ENCODE measurements at regions not wholly inside any gene's neighbourhood (a gene's known extent, or its start where the extent isn't known, plus 50 kb on each side); places are given as distances from the start of the nearest gene placed in this dataset.

DNA sequence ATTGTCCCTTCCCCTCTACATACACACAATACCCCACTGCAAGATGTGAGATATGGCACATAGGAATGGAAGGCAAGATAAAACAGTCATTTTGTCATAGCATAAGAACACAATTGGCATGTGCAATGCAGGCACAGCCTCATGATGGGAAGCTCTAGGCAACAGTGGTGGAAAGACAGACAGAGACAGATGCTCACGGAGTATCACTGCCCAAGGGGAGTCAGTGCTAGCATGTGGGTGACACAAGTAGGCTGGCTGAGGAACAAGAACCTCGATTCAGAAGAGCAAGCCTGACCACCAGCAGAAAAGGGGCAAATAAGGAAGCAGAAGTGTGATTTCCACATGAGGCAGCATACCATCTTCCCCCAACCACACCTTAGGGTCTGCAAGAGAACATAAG is 323.6 kb downstream of the PAX3 start:
- no peak for DNase-seq (ENCODE audit: low spot score)
- Histone ChIP-seq H3K27ac (ENCODE audit: low read depth, low read length, poor library complexity, severe bottlenecking) (no peak overlapping the region), H3K4me3 (ENCODE audit: low read depth, low read length, poor library complexity, severe bottlenecking) (no peak overlapping the region), H3K4me1 (ENCODE audit: insufficient read depth, low read length, poor library complexity, severe bottlenecking) (no peaks in the 10 kb centered on the region), H3K27me3 (replicated peaks; ENCODE audit: insufficient read depth, low read depth, low read length, poor library complexity) (no peaks in the 10 kb centered on the region), H3K36me3 (ENCODE audit: insufficient read depth, low read length, poor library complexity, severe bottlenecking) (no peaks in the 10 kb centered on the region), H3K9me3 (ENCODE audit: low read depth, low read length, poor library complexity, severe bottlenecking) (no peaks in the 10 kb centered on the region)
- POLR2A ChIA-PET (ENCODE audit: low non-redundant PET) = no interaction called here
- no TSS peak for BruUV-seq (replicated peaks)
- CTCF ChIA-PET = no interaction called here
- intact Hi-C loops (cut with micrococcal nuclease; ENCODE audit: unreplicated experiment) = loop anchor here (10.0 kb wide), 1 partner anchor 1290 kb away; no protein-coding TSS in a partner anchor
- TF ChIP-seq EZH2 (IDR thresholded peaks at IDR 0.05; ENCODE audit: borderline replicate concordance, low read depth, low read length, poor library complexity, severe bottlenecking) = no peak
- TF ChIP-seq, protein P1, sequence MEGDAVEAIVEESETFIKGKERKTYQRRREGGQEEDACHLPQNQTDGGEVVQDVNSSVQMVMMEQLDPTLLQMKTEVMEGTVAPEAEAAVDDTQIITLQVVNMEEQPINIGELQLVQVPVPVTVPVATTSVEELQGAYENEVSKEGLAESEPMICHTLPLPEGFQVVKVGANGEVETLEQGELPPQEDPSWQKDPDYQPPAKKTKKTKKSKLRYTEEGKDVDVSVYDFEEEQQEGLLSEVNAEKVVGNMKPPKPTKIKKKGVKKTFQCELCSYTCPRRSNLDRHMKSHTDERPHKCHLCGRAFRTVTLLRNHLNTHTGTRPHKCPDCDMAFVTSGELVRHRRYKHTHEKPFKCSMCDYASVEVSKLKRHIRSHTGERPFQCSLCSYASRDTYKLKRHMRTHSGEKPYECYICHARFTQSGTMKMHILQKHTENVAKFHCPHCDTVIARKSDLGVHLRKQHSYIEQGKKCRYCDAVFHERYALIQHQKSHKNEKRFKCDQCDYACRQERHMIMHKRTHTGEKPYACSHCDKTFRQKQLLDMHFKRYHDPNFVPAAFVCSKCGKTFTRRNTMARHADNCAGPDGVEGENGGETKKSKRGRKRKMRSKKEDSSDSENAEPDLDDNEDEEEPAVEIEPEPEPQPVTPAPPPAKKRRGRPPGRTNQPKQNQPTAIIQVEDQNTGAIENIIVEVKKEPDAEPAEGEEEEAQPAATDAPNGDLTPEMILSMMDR (conservative IDR thresholded peaks at IDR 0.05; ENCODE audit: low read depth, low read length) = no peak

DNA sequence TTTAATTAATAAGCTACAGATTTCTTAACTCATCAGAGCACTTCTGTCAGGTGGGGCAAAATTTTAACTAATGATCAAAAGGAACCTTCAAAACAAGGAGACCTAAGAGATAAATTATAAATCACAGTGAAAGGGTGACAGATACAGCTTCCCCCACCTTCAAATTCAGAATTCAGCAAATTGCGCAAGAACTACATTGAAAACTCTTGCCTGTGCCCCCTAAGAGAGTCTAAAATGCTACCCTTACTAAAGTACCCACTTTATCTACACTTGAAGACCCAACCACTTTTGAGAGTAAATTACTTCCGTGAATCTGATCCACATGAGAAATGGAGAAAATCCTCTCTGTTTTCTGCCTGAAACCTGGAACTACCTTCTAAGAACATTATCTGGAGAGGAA is 324.9 kb downstream of the PAX3 start:
- no peak for TF ChIP-seq EZH2 (IDR thresholded peaks at IDR 0.05; ENCODE audit: borderline replicate concordance, low read depth, low read length, poor library complexity, severe bottlenecking)
- TF ChIP-seq, protein P1 (conservative IDR thresholded peaks at IDR 0.05; ENCODE audit: low read depth, low read length) = no peak
- Histone ChIP-seq H3K4me3 (ENCODE audit: low read depth, low read length, poor library complexity, severe bottlenecking) (no peak overlapping the region), H3K27ac (ENCODE audit: low read depth, low read length, poor library complexity, severe bottlenecking) (no peak overlapping the region), H3K9me3 (ENCODE audit: low read depth, low read length, poor library complexity, severe bottlenecking) (no peaks in the 10 kb centered on the region), H3K27me3 (replicated peaks; ENCODE audit: insufficient read depth, low read depth, low read length, poor library complexity) (no peaks in the 10 kb centered on the region), H3K36me3 (ENCODE audit: insufficient read depth, low read length, poor library complexity, severe bottlenecking) (no peaks in the 10 kb centered on the region), H3K4me1 (ENCODE audit: insufficient read depth, low read length, poor library complexity, severe bottlenecking) (no peaks in the 10 kb centered on the region)
- no peak for DNase-seq (ENCODE audit: low spot score)
- intact Hi-C loops (cut with micrococcal nuclease; ENCODE audit: unreplicated experiment) = loop anchor here (10.0 kb wide), 1 partner anchor 1289 kb away; no protein-coding TSS in a partner anchor
- CTCF ChIA-PET = no interaction called here
- POLR2A ChIA-PET (ENCODE audit: low non-redundant PET) = no interaction called here
- BruUV-seq (replicated peaks) = no TSS peak

DNA sequence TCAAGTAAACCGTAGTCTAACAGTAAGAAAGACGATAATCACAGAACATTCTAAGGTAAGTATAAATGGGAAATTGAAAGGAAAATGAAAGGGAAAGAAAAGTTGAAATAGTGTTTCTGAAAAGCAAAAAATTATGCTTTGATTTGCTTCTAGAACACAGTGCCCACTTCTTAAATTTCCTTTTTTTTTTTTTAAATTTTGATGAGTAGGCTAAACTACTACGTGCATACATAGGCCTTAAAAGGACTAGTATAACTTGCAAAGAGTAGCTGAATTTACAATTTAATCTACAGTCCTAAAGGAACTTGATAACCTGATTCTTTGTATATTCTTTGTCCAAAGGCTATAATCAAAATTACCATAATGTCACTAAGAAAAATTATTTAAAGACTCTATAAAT is 325.3 kb downstream of the PAX3 start:
- no peaks in the 10 kb centered on the region for H3K36me3 ChIP-seq (ENCODE audit: insufficient read depth, low read length, poor library complexity, severe bottlenecking)
- CTCF ChIA-PET = no interaction called here
- H3K4me3 ChIP-seq (ENCODE audit: low read depth, low read length, poor library complexity, severe bottlenecking) = no peak overlapping the region
- H3K4me1 ChIP-seq (ENCODE audit: insufficient read depth, low read length, poor library complexity, severe bottlenecking) = no peaks in the 10 kb centered on the region
- no peaks in the 10 kb centered on the region for H3K9me3 ChIP-seq (ENCODE audit: low read depth, low read length, poor library complexity, severe bottlenecking)
- DNase-seq (ENCODE audit: low spot score) = no peak
- BruUV-seq (replicated peaks) = no TSS peak
- H3K27ac ChIP-seq (ENCODE audit: low read depth, low read length, poor library complexity, severe bottlenecking) = no peak overlapping the region
- intact Hi-C loops (cut with micrococcal nuclease; ENCODE audit: unreplicated experiment) = loop anchor here (10.0 kb wide), 1 partner anchor 1289 kb away; no protein-coding TSS in a partner anchor
- POLR2A ChIA-PET (ENCODE audit: low non-redundant PET) = no interaction called here
- H3K27me3 ChIP-seq (replicated peaks; ENCODE audit: insufficient read depth, low read depth, low read length, poor library complexity) = no peaks in the 10 kb centered on the region
- TF ChIP-seq, protein P1 (conservative IDR thresholded peaks at IDR 0.05; ENCODE audit: low read depth, low read length) = no peak
- TF ChIP-seq EZH2 (IDR thresholded peaks at IDR 0.05; ENCODE audit: borderline replicate concordance, low read depth, low read length, poor library complexity, severe bottlenecking) = no peak
